Prostate gland (tissue), 2 donors: ENCODE measurements at regions not wholly inside any gene's neighbourhood (a gene's known extent, or its start where the extent isn't known, plus 50 kb on each side); places are given as distances from the start of the nearest gene placed in this dataset.

Source experiments
- POLR2A ChIP-seq: fragments of 450-650 bp; IDR thresholded peaks from one replicate; pipeline ENCODE4 v1.6.1; 2016; ENCODE audit warnings: antibody characterized with exemption, mild to moderate bottlenecking
- POLR2AphosphoS5 ChIP-seq: sonication (generic); formaldehyde crosslinking; IDR thresholded peaks from one replicate; pipeline ENCODE4 v1.6.1; 2017; ENCODE audit warnings: antibody characterized with exemption
- TF ChIP-seq, protein P1 (sequence below), 4 experiments: fragments of 200-600 bp in 2 of 4; fragments of 450-650 bp in 2 of 4; sonication (generic) in 2 of 4; IDR thresholded peaks; 1 replicate in 3 of 4; 2 replicates in 1 of 4; pipeline ENCODE4 v1.5.1; 2016 to 2019; ENCODE audit warnings: antibody characterized with exemption in 4 of 4, mild to moderate bottlenecking in 2 of 4, moderate library complexity in 2 of 4

DNA sequence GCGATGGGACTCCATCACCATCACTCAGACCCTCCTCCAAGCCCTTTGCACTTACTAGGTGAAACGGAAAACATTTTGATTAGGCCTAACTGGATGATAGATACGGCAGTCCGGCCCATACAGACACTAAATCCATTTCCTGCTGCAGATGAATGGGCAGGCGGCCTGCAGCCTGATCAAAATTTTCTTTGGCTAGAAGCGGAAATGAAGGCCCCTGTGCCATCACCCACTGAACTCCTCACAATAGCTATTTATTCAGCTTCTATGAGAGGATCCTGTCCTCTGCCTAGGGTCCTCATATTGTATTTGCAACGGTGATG lies 200.5 kb downstream of the OMA1 start:
- no peak for TF ChIP-seq POLR2A
- TF ChIP-seq, protein P1, sequence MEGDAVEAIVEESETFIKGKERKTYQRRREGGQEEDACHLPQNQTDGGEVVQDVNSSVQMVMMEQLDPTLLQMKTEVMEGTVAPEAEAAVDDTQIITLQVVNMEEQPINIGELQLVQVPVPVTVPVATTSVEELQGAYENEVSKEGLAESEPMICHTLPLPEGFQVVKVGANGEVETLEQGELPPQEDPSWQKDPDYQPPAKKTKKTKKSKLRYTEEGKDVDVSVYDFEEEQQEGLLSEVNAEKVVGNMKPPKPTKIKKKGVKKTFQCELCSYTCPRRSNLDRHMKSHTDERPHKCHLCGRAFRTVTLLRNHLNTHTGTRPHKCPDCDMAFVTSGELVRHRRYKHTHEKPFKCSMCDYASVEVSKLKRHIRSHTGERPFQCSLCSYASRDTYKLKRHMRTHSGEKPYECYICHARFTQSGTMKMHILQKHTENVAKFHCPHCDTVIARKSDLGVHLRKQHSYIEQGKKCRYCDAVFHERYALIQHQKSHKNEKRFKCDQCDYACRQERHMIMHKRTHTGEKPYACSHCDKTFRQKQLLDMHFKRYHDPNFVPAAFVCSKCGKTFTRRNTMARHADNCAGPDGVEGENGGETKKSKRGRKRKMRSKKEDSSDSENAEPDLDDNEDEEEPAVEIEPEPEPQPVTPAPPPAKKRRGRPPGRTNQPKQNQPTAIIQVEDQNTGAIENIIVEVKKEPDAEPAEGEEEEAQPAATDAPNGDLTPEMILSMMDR (IDR thresholded peaks at IDR 0.05) = no peak
- TF ChIP-seq POLR2AphosphoS5 = no peak
